Mesenchymal stem cell (in vitro differentiated cells and primary cell): ENCODE measurements at regions not wholly inside any gene's neighbourhood (a gene's known extent, or its start where the extent isn't known, plus 50 kb on each side); places are given as distances from the start of the nearest gene placed in this dataset.

Experiments used
- DNase-seq: peaks from one replicate; pipeline ENCODE4 v3.0.0-alpha.2; 2013
- H2AFZ ChIP-seq: one replicate; pipeline ENCODE4 v1.6.1; 2013; ENCODE audit warnings: low read depth, mild to moderate bottlenecking, control low read depth, inconsistent platforms, low read length, moderate library complexity
- H2AK5ac ChIP-seq: 2 replicates; pipeline ENCODE4 v1.6.1; 2013; ENCODE audit warnings: low read length, moderate library complexity, mild to moderate bottlenecking, inconsistent platforms; ENCODE audit not compliant: severe bottlenecking
- H2BK120ac ChIP-seq: one replicate; pipeline ENCODE4 v1.6.1; 2013; ENCODE audit warnings: low read depth, mild to moderate bottlenecking, inconsistent platforms, low read length, moderate library complexity
- H2BK12ac ChIP-seq, 2 experiments: one replicate each; pipeline ENCODE4 v1.6.1; 2013; ENCODE audit warnings: inconsistent platforms in 2 of 2, low read length in 2 of 2, mild to moderate bottlenecking in 2 of 2, moderate library complexity in 2 of 2, control low read depth in 1 of 2
- H2BK15ac ChIP-seq: one replicate; pipeline ENCODE4 v1.6.1; 2013; ENCODE audit warnings: mild to moderate bottlenecking, low read depth, inconsistent platforms; ENCODE audit not compliant: poor library complexity, severe bottlenecking
- H2BK5ac ChIP-seq: 2 replicates; pipeline ENCODE4 v1.6.1; 2013; ENCODE audit warnings: low read depth, mild to moderate bottlenecking, low read length, control low read depth, inconsistent platforms; ENCODE audit not compliant: poor library complexity, severe bottlenecking
- H3K14ac ChIP-seq, 2 experiments: one replicate each; pipeline ENCODE4 v1.6.1; 2013; ENCODE audit warnings: inconsistent platforms in 2 of 2, low read length in 2 of 2, control low read depth in 1 of 2, mild to moderate bottlenecking in 1 of 2, moderate library complexity in 1 of 2
- H3K18ac ChIP-seq, 2 experiments: one replicate each; pipeline ENCODE4 v1.6.1; 2013; ENCODE audit warnings: inconsistent platforms in 2 of 2, low read length in 2 of 2, control low read depth in 1 of 2, low read depth in 1 of 2, mild to moderate bottlenecking in 1 of 2
- H3K23ac ChIP-seq, 2 experiments: one replicate each; pipeline ENCODE4 v1.6.1; 2013; ENCODE audit warnings: inconsistent platforms in 2 of 2, low read length in 2 of 2, mild to moderate bottlenecking in 2 of 2, moderate library complexity in 2 of 2, control low read depth in 1 of 2
- H3K27ac ChIP-seq: 2 replicates; pipeline ENCODE4 v1.5.1; 2013; ENCODE audit warnings: mild to moderate bottlenecking, moderate library complexity, low read length, control low read depth, inconsistent platforms; ENCODE audit not compliant: poor library complexity, severe bottlenecking
- H3K27me3 ChIP-seq, 2 experiments: 2 replicates each; pipeline versions ENCODE4 v1.6.1 to v1.7.0; 2013; ENCODE audit warnings: low read length in 2 of 2, mild to moderate bottlenecking in 2 of 2, moderate library complexity in 2 of 2, control low read depth in 1 of 2, inconsistent platforms in 1 of 2; ENCODE audit not compliant: control insufficient read depth in 1 of 2, insufficient read depth in 1 of 2
- H3K36me3 ChIP-seq, 2 experiments: 2 replicates each; pipeline versions ENCODE4 v1.6.1 to v1.7.0; 2013; ENCODE audit warnings: low read length in 2 of 2, control low read depth in 1 of 2, inconsistent platforms in 1 of 2, low read depth in 1 of 2, mild to moderate bottlenecking in 1 of 2; ENCODE audit not compliant: insufficient read depth in 2 of 2, control insufficient read depth in 1 of 2
- H3K4ac ChIP-seq, 2 experiments: one replicate each; pipeline ENCODE4 v1.6.1; 2013; ENCODE audit warnings: inconsistent platforms in 2 of 2, low read length in 2 of 2, mild to moderate bottlenecking in 2 of 2, moderate library complexity in 2 of 2, control low read depth in 1 of 2, low read depth in 1 of 2
- H3K4me1 ChIP-seq: 2 replicates; pipeline ENCODE4 v1.6.1; 2013; ENCODE audit warnings: low read depth, low read length, control low read depth; ENCODE audit not compliant: control insufficient read depth, insufficient read depth
- H3K4me2 ChIP-seq: 2 replicates; pipeline ENCODE4 v1.6.1; 2013; ENCODE audit warnings: low read length, mild to moderate bottlenecking, inconsistent platforms; ENCODE audit not compliant: poor library complexity, severe bottlenecking
- H3K4me3 ChIP-seq, 2 experiments: 2 replicates each; pipeline versions ENCODE4 v1.5.1 to v1.7.0; 2013; ENCODE audit warnings: low read length in 2 of 2, mild to moderate bottlenecking in 2 of 2, control low read depth in 1 of 2, low read depth in 1 of 2; ENCODE audit not compliant: insufficient read depth in 1 of 2
- H3K79me1 ChIP-seq: replicated peaks from 2 replicates; pipeline ENCODE4 v1.6.1; 2013; ENCODE audit warnings: mild to moderate bottlenecking, control low read depth, low read length, inconsistent platforms; ENCODE audit not compliant: poor library complexity, severe bottlenecking
- H3K9ac ChIP-seq: 2 replicates; pipeline ENCODE4 v1.7.0; 2013; ENCODE audit warnings: mild to moderate bottlenecking, low read length, moderate library complexity
- H3K9me3 ChIP-seq: 2 replicates; pipeline ENCODE4 v1.7.0; 2013; ENCODE audit warnings: mild to moderate bottlenecking, low read length; ENCODE audit not compliant: control insufficient read depth
- H4K8ac ChIP-seq: one replicate; pipeline ENCODE4 v1.6.1; 2013; ENCODE audit warnings: inconsistent platforms, mild to moderate bottlenecking, low read length, moderate library complexity
- H4K91ac ChIP-seq: one replicate; pipeline ENCODE4 v1.6.1; 2013; ENCODE audit warnings: mild to moderate bottlenecking, low read length, inconsistent platforms
- WGBS: methylation state at CpG from one replicate; pipeline ENCODE4 v1.1.7; 2013; ENCODE audit warnings: mixed read lengths; 5-methylcytosine and 5-hydroxymethylcytosine counted together

DNA sequence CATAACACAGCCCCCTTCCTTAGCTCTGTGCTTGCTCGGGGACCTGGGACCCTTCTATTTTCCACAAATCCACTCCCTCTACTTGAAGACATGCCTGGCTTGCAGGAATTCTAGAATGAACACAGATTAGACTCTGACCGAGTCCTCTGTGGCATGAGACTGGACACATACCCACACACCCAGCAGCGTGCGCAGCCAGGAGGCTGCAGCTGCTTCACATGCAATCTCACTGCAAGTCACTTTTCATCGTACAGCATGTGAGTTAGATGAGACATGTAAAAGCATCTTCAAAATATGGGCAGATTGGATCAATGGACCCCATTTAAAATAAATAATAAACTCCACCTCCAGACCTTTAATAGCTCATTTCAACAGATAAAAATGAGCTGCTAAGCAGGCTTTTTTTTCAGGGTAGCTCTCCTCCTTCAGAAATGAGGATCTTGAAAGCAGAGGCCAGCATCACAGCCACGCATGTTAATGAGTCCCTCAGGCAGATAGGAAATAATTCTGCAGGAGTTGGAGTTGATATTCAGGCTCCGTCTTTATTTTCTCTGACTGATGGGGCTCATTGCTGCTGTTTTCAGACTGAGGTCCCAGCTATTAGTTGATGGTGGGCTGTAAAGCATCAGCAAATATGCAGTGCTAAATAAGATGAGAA lies 215.1 kb upstream of the GGTLC1 start:
- Histone ChIP-seq H2BK120ac (no peak overlapping the region), H4K8ac (no peak overlapping the region), H3K79me1 (no peaks in the 10 kb centered on the region), H3K4ac (no peak overlapping the region), H3K14ac (no peak overlapping the region), H2BK5ac (no peak overlapping the region), H3K27me3 (peaks cover 0 to 18% of the 10 kb centered on the region in 2 experiments), H4K91ac (no peak overlapping the region), H2AFZ (no peak overlapping the region), H3K4me2 (no peak overlapping the region), H3K18ac (no peak overlapping the region), H3K4me3 (no peak overlapping the region), H3K36me3 (no peaks in the 10 kb centered on the region), H3K4me1 (no peaks in the 10 kb centered on the region), H2BK12ac (no peak overlapping the region), H3K9me3 (no peaks in the 10 kb centered on the region), H3K27ac (no peak overlapping the region), H2BK15ac (no peak overlapping the region), H3K23ac (no peak overlapping the region), H3K9ac (no peak overlapping the region), H2AK5ac (no peak overlapping the region)
- WGBS: 78% methylated on average over 7 of the region's 7 CpGs
- no peak for DNase-seq

GRCh38 chr20:24199501-24199900 lies 210.9 kb upstream of the GGTLC1 start:
- Histone ChIP-seq H3K4ac (no peak overlapping the region), H3K9ac (no peak overlapping the region), H2AFZ (no peak overlapping the region), H3K18ac (no peak overlapping the region), H3K36me3 (no peaks in the 10 kb centered on the region), H3K27me3 (peaks cover 0 to 9% of the 10 kb centered on the region in 2 experiments), H2BK120ac (no peak overlapping the region), H2BK5ac (no peak overlapping the region), H3K4me2 (no peak overlapping the region), H3K23ac (no peak overlapping the region), H2BK12ac (no peak overlapping the region), H4K8ac (no peak overlapping the region), H3K4me1 (no peaks in the 10 kb centered on the region), H3K9me3 (no peaks in the 10 kb centered on the region), H4K91ac (no peak overlapping the region), H2AK5ac (no peak overlapping the region), H3K4me3 (no peak overlapping the region), H3K14ac (no peak overlapping the region), H3K27ac (no peak overlapping the region), H3K79me1 (no peaks in the 10 kb centered on the region), H2BK15ac (no peak overlapping the region)
- no peak for DNase-seq
- 77% methylated on average over 6 of the region's 6 CpGs for WGBS

GRCh38 chr20:24194143-24194542 lies 205.6 kb upstream of the GGTLC1 start:
- Histone ChIP-seq H2BK5ac (no peak overlapping the region), H3K27ac (no peak overlapping the region), H3K4me1 (no peaks in the 10 kb centered on the region), H3K36me3 (no peaks in the 10 kb centered on the region), H3K9me3 (peaks cover 4% of the 10 kb centered on the region), H4K91ac (no peak overlapping the region), H3K79me1 (no peaks in the 10 kb centered on the region), H3K4me3 (no peak overlapping the region), H2AFZ (no peak overlapping the region), H4K8ac (no peak overlapping the region), H2BK15ac (no peak overlapping the region), H3K14ac (no peak overlapping the region), H3K18ac (no peak overlapping the region), H3K4me2 (no peak overlapping the region), H3K9ac (no peak overlapping the region), H2BK12ac (no peak overlapping the region), H2AK5ac (no peak overlapping the region), H3K27me3 (peaks cover 0 to 4% of the 10 kb centered on the region in 2 experiments), H2BK120ac (no peak overlapping the region), H3K4ac (no peak overlapping the region), H3K23ac (no peak overlapping the region)
- no peak for DNase-seq
- WGBS: 75% methylated on average over 3 of the region's 3 CpGs

GRCh38 chr20:24190905-24191304 lies 202.3 kb upstream of the GGTLC1 start:
- Histone ChIP-seq H3K14ac (no peak overlapping the region), H2BK5ac (no peak overlapping the region), H3K27me3 (no peaks in the 10 kb centered on the region), H3K4me3 (no peak overlapping the region), H4K91ac (no peak overlapping the region), H3K23ac (no peak overlapping the region), H2AFZ (no peak overlapping the region), H2BK120ac (no peak overlapping the region), H3K79me1 (no peaks in the 10 kb centered on the region), H2AK5ac (no peak overlapping the region), H3K4ac (no peak overlapping the region), H3K36me3 (no peaks in the 10 kb centered on the region), H2BK15ac (no peak overlapping the region), H3K27ac (no peak overlapping the region), H2BK12ac (no peak overlapping the region), H3K4me1 (no peaks in the 10 kb centered on the region), H3K4me2 (no peak overlapping the region), H3K9ac (no peak overlapping the region), H3K9me3 (peaks cover 4% of the 10 kb centered on the region), H4K8ac (no peak overlapping the region), H3K18ac (no peak overlapping the region)
- no CpG with 5 or more reads among the region's 1 CpG for WGBS
- no peak for DNase-seq
